22Rv1 (cell line): ENCODE measurements at regions not wholly inside any gene's neighbourhood (a gene's known extent, or its start where the extent isn't known, plus 50 kb on each side); places are given as distances from the start of the nearest gene placed in this dataset.

Source experiments
- CTCF ChIP-seq: fragments of 450-650 bp; IDR thresholded peaks from 2 replicates; pipeline ENCODE4 v1.5.1; 2017; ENCODE audit warnings: mild to moderate bottlenecking
- ZFX ChIP-seq: fragments of 450-650 bp; IDR thresholded peaks from 2 replicates; pipeline ENCODE4 v1.6.1; 2017; ENCODE audit warnings: antibody characterized with exemption, borderline replicate concordance

- no peak for TF ChIP-seq CTCF
- no peak for TF ChIP-seq ZFX
These were observed 217.1 kb downstream of the HTR7 start for GRCh38 chr10:90640756-90641155.
